ACC112 (cell line): ENCODE measurements at regions not wholly inside any gene's neighbourhood (a gene's known extent, or its start where the extent isn't known, plus 50 kb on each side); places are given as distances from the start of the nearest gene placed in this dataset.
"Not testable (repeated sequence)": the region's sequence is repeated elsewhere in the genome, so short reads cannot be mapped to it uniquely, and the experiment has no call there.

Experiments used
- H2AFZ ChIP-seq: fragments of 200-600 bp; sonication (generic); one replicate; pipeline ENCODE4 v1.6.0; 2017; ENCODE audit warnings: antibody characterized with exemption, low read length; ENCODE audit not compliant: unreplicated experiment
- H3K27ac ChIP-seq: fragments of 200-600 bp; sonication (generic); 2 replicates; pipeline ENCODE4 v1.5.1; 2014; ENCODE audit warnings: low read depth, mild to moderate bottlenecking, antibody characterized with exemption, low read length, moderate library complexity
- H3K27me3 ChIP-seq: fragments of 200-600 bp; sonication (generic); 2 replicates; pipeline ENCODE4 v1.6.1; 2014; ENCODE audit warnings: mild to moderate bottlenecking, antibody characterized with exemption, low read length, moderate library complexity, mixed read lengths; ENCODE audit not compliant: insufficient read depth
- H3K36me3 ChIP-seq: fragments of 200-600 bp; sonication (generic); 2 replicates; pipeline ENCODE4 v1.6.1; 2016; ENCODE audit warnings: mild to moderate bottlenecking, antibody characterized with exemption, low read length, moderate library complexity, mixed read lengths; ENCODE audit not compliant: insufficient read depth
- H3K4me1 ChIP-seq: fragments of 200-600 bp; sonication (generic); one replicate; pipeline ENCODE4 v1.6.1; 2016; ENCODE audit warnings: low read length, mixed read lengths; ENCODE audit not compliant: insufficient read depth, unreplicated experiment, control insufficient read depth
- H3K4me3 ChIP-seq: fragments of 200-600 bp; sonication (generic); 2 replicates; pipeline ENCODE4 v1.5.1; 2014; ENCODE audit warnings: mild to moderate bottlenecking, low read depth, low read length
- H3K79me2 ChIP-seq: fragments of 200-600 bp; sonication (generic); one replicate; pipeline ENCODE4 v1.6.0; 2016; ENCODE audit warnings: low read length; ENCODE audit not compliant: control insufficient read depth, unreplicated experiment, insufficient read depth

- no peaks in the 10 kb centered on the region for H3K27me3 ChIP-seq
These were observed 136.9 kb downstream of the DIRAS2 start for GRCh38 chr9:90505695-90506094.

GRCh38 chr9:90506402-90506801 lies 136.2 kb downstream of the DIRAS2 start:
- not testable (repeated sequence) for H3K79me2 ChIP-seq, H3K4me3 ChIP-seq, H3K27ac ChIP-seq, H3K4me1 ChIP-seq, H3K36me3 ChIP-seq, H3K27me3 ChIP-seq, H2AFZ ChIP-seq

More at GRCh38 chr9:90505695-90506094, 136.9 kb downstream of the DIRAS2 start:
- no peaks in the 10 kb centered on the region for H3K4me1 ChIP-seq
- H3K36me3 ChIP-seq, result no peaks in the 10 kb centered on the region
- no peak overlapping the region for H2AFZ ChIP-seq
- H3K27ac ChIP-seq, result no peak overlapping the region
- no peaks in the 10 kb centered on the region for H3K79me2 ChIP-seq
- H3K4me3 ChIP-seq, result no peak overlapping the region

GRCh38 chr9:90507621-90508020 lies 135.0 kb downstream of the DIRAS2 start:
- no peak overlapping the region for H3K4me3 ChIP-seq
- H3K27ac ChIP-seq, result no peak overlapping the region
- no peaks in the 10 kb centered on the region for H3K36me3 ChIP-seq
- no peak overlapping the region for H2AFZ ChIP-seq
- no peaks in the 10 kb centered on the region for H3K4me1 ChIP-seq
- H3K79me2 ChIP-seq, result no peaks in the 10 kb centered on the region
- H3K27me3 ChIP-seq, result no peaks in the 10 kb centered on the region

- no peaks in the 10 kb centered on the region for H3K36me3 ChIP-seq
- H3K4me1 ChIP-seq, result no peaks in the 10 kb centered on the region
- H2AFZ ChIP-seq, result no peak overlapping the region
- H3K4me3 ChIP-seq, result no peak overlapping the region
- H3K27ac ChIP-seq, result no peak overlapping the region
- H3K27me3 ChIP-seq, result no peaks in the 10 kb centered on the region
- H3K79me2 ChIP-seq, result no peaks in the 10 kb centered on the region
These were observed 133.7 kb downstream of the DIRAS2 start for GRCh38 chr9:90508940-90509339.

- no peak overlapping the region for H2AFZ ChIP-seq
- no peaks in the 10 kb centered on the region for H3K4me1 ChIP-seq
- H3K36me3 ChIP-seq, result no peaks in the 10 kb centered on the region
These were observed 130.9 kb downstream of the DIRAS2 start for GRCh38 chr9:90511711-90512110.

GRCh38 chr9:90514877-90515276 lies 127.7 kb downstream of the DIRAS2 start:
- Histone ChIP-seq H3K27me3 (no peaks in the 10 kb centered on the region), H3K36me3 (no peaks in the 10 kb centered on the region), H3K4me3 (no peak overlapping the region), H3K4me1 (no peaks in the 10 kb centered on the region), H3K27ac (no peak overlapping the region), H3K79me2 (no peaks in the 10 kb centered on the region), H2AFZ (no peak overlapping the region)

More at GRCh38 chr9:90511711-90512110, 130.9 kb downstream of the DIRAS2 start:
- no peaks in the 10 kb centered on the region for H3K79me2 ChIP-seq
- no peak overlapping the region for H3K27ac ChIP-seq
- H3K4me3 ChIP-seq, result no peak overlapping the region
- H3K27me3 ChIP-seq, result no peaks in the 10 kb centered on the region

GRCh38 chr9:90515510-90515909 lies 127.1 kb downstream of the DIRAS2 start:
- no peaks in the 10 kb centered on the region for H3K27me3 ChIP-seq
- no peak overlapping the region for H3K27ac ChIP-seq
- H3K4me1 ChIP-seq, result no peaks in the 10 kb centered on the region
- H3K4me3 ChIP-seq, result no peak overlapping the region
- no peak overlapping the region for H2AFZ ChIP-seq
- no peaks in the 10 kb centered on the region for H3K79me2 ChIP-seq
- H3K36me3 ChIP-seq, result no peaks in the 10 kb centered on the region

- H3K27ac ChIP-seq, result no peak overlapping the region
- H3K36me3 ChIP-seq, result no peaks in the 10 kb centered on the region
- no peaks in the 10 kb centered on the region for H3K27me3 ChIP-seq
- H3K79me2 ChIP-seq, result no peaks in the 10 kb centered on the region
- no peak overlapping the region for H3K4me3 ChIP-seq
- H3K4me1 ChIP-seq, result no peaks in the 10 kb centered on the region
- H2AFZ ChIP-seq, result no peak overlapping the region
These were observed 125.5 kb downstream of the DIRAS2 start for GRCh38 chr9:90517103-90517502.

- Histone ChIP-seq H3K36me3 (no peaks in the 10 kb centered on the region), H3K27me3 (no peaks in the 10 kb centered on the region), H2AFZ (no peak overlapping the region), H3K27ac (no peak overlapping the region), H3K79me2 (no peaks in the 10 kb centered on the region), H3K4me3 (no peak overlapping the region), H3K4me1 (no peaks in the 10 kb centered on the region)
These were observed 120.6 kb downstream of the DIRAS2 start for GRCh38 chr9:90521811-90522570.

- no peaks in the 10 kb centered on the region for H3K27me3 ChIP-seq
- H3K36me3 ChIP-seq, result no peaks in the 10 kb centered on the region
- no peak overlapping the region for H3K4me3 ChIP-seq
- no peak overlapping the region for H3K27ac ChIP-seq
- H3K4me1 ChIP-seq, result no peaks in the 10 kb centered on the region
- no peak overlapping the region for H2AFZ ChIP-seq
- no peaks in the 10 kb centered on the region for H3K79me2 ChIP-seq
These were observed 118.7 kb downstream of the DIRAS2 start for GRCh38 chr9:90523958-90524357.

GRCh38 chr9:90526386-90526785 lies 116.2 kb downstream of the DIRAS2 start:
- no peaks in the 10 kb centered on the region for H3K79me2 ChIP-seq
- H3K27me3 ChIP-seq, result no peaks in the 10 kb centered on the region
- no peak overlapping the region for H2AFZ ChIP-seq
- no peak overlapping the region for H3K27ac ChIP-seq
- no peaks in the 10 kb centered on the region for H3K36me3 ChIP-seq
- H3K4me1 ChIP-seq, result no peaks in the 10 kb centered on the region
- no peak overlapping the region for H3K4me3 ChIP-seq
